H1 (cell line): ENCODE measurements at regions not wholly inside any gene's neighbourhood (a gene's known extent, or its start where the extent isn't known, plus 50 kb on each side); places are given as distances from the start of the nearest gene placed in this dataset.

Source experiments
- CTCF ChIA-PET: fragments of 300-600 bp; sonication (Branson Sonifier 250); formaldehyde crosslinking; loops from one replicate; lab custom pipeline; 2021; ENCODE audit not compliant: partially characterized antibody; lab: Charles Lee
- POLR2A ChIA-PET: fragments of 300-600 bp; sonication (Branson Sonifier 250); formaldehyde crosslinking; loops from one replicate; lab custom pipeline; 2021; ENCODE audit warnings: inconsistent platforms; ENCODE audit not compliant: partially characterized antibody; lab: Charles Lee
- DNase-seq, 2 experiments: peaks; one replicate each; pipeline versions ENCODE4 v3.0.0 to v3.0.0-alpha.2; 2010 to 2022; ENCODE audit warnings: low spot score in 2 of 2, low read depth in 1 of 2, mixed read lengths in 1 of 2
- FAIRE-seq: peaks from 2 replicates; lab custom pipeline; 2011; peaks lifted over from hg19 to GRCh38; lab: Jason Lieb, UNC
- H2AFZ ChIP-seq: 2 replicates; pipeline ENCODE4 v1.8.1; 2012; ENCODE audit warnings: low read length, inconsistent platforms
- H2AK5ac ChIP-seq: 2 replicates; pipeline ENCODE4 v1.6.1; 2013; ENCODE audit warnings: low read depth, low read length
- H2BK120ac ChIP-seq: replicated peaks from 2 replicates; pipeline ENCODE3; 2013; ENCODE audit warnings: low read depth, low read length, inconsistent platforms
- H2BK12ac ChIP-seq: 2 replicates; pipeline ENCODE4 v1.6.1; 2013; ENCODE audit warnings: low read depth, low read length
- H2BK15ac ChIP-seq: 2 replicates; pipeline ENCODE4 v1.6.1; 2013; ENCODE audit warnings: low read length
- H2BK20ac ChIP-seq: 2 replicates; pipeline ENCODE4 v1.6.1; 2013; ENCODE audit warnings: low read length
- H2BK5ac ChIP-seq: 2 replicates; pipeline ENCODE4 v1.6.1; 2013; ENCODE audit warnings: low read depth, low read length
- H3K14ac ChIP-seq: 2 replicates; pipeline ENCODE4 v1.6.1; 2013; ENCODE audit warnings: inconsistent platforms; ENCODE audit not compliant: insufficient read length
- H3K18ac ChIP-seq: 2 replicates; pipeline ENCODE4 v1.6.1; 2013; ENCODE audit warnings: low read length; ENCODE audit errors: extremely low read depth
- H3K23ac ChIP-seq: 2 replicates; pipeline ENCODE4 v1.6.1; 2013; ENCODE audit warnings: inconsistent platforms; ENCODE audit not compliant: insufficient read length
- H3K23me2 ChIP-seq: 2 replicates; pipeline ENCODE4 v1.6.1; 2013; ENCODE audit warnings: low read depth, low read length
- H3K27ac ChIP-seq: 2 replicates; pipeline ENCODE4 v1.6.1; 2011; ENCODE audit warnings: low read depth, low read length, inconsistent platforms
- H3K27me3 ChIP-seq, 4 experiments: replicated peaks in 1 of 4; 1 replicate in 1 of 4; 2 replicates in 3 of 4; pipeline versions ENCODE4 v1.6.1 to v1.8.1; 2011 to 2013; ENCODE audit warnings: low read length in 3 of 4, mild to moderate bottlenecking in 3 of 4, inconsistent platforms in 2 of 4, mixed read lengths in 2 of 4, moderate library complexity in 1 of 4; ENCODE audit not compliant: control insufficient read depth in 3 of 4, insufficient read depth in 3 of 4; ENCODE audit errors: extremely low read depth in 1 of 4
- H3K36me3 ChIP-seq, 4 experiments: 2 replicates each; pipeline versions ENCODE4 v1.6.1 to v1.8.1; 2011 to 2013; ENCODE audit warnings: mild to moderate bottlenecking in 4 of 4, low read length in 3 of 4, moderate library complexity in 2 of 4, control low read depth in 1 of 4, inconsistent platforms in 1 of 4; ENCODE audit not compliant: insufficient read depth in 4 of 4, control insufficient read depth in 2 of 4
- H3K4ac ChIP-seq: replicated peaks from 2 replicates; pipeline ENCODE3; 2013; ENCODE audit warnings: low read length, low read depth, mixed read lengths, inconsistent platforms; ENCODE audit not compliant: insufficient read length
- H3K4me1 ChIP-seq, 4 experiments: replicated peaks in 1 of 4; 1 replicate in 1 of 4; 2 replicates in 3 of 4; pipeline versions ENCODE4 v1.6.1 to v1.8.1; 2011 to 2013; ENCODE audit warnings: low read length in 3 of 4, inconsistent platforms in 2 of 4, mixed read lengths in 1 of 4; ENCODE audit not compliant: insufficient read depth in 4 of 4, control insufficient read depth in 3 of 4
- H3K4me2 ChIP-seq, 2 experiments: 2 replicates each; pipeline versions ENCODE4 v1.6.1 to v1.8.1; 2011 to 2013; ENCODE audit warnings: low read depth in 2 of 2, low read length in 2 of 2, control low read depth in 1 of 2, inconsistent platforms in 1 of 2, mild to moderate bottlenecking in 1 of 2; ENCODE audit not compliant: insufficient read depth in 1 of 2
- H3K4me3 ChIP-seq, 4 experiments: fragments of 200-600, 300-600 bp in 1 of 4; sonication (generic), shearing (Covaris generic), sonication (Bioruptor Twin) in 1 of 4; 2 replicates each; pipeline versions ENCODE4 v1.5.1 to v1.8.1; 2011 to 2016; ENCODE audit warnings: low read length in 4 of 4, low read depth in 3 of 4, control low read depth in 2 of 4, inconsistent platforms in 2 of 4, mild to moderate bottlenecking in 2 of 4, mixed read lengths in 1 of 4, moderate library complexity in 1 of 4; ENCODE audit not compliant: insufficient read depth in 2 of 4; ENCODE audit errors: extremely low read depth in 1 of 4
- H3K56ac ChIP-seq: replicated peaks from 2 replicates; pipeline ENCODE3; 2013; ENCODE audit warnings: low read depth, mild to moderate bottlenecking, mixed read lengths, low read length, inconsistent platforms; ENCODE audit not compliant: insufficient read length
- H3K79me1 ChIP-seq: 2 replicates; pipeline ENCODE4 v1.6.1; 2013; ENCODE audit warnings: low read depth, low read length, control low read depth
- H3K79me2 ChIP-seq, 2 experiments: 2 replicates each; pipeline versions ENCODE4 v1.6.1 to v1.8.1; 2012 to 2013; ENCODE audit warnings: low read length in 2 of 2, mild to moderate bottlenecking in 2 of 2, inconsistent platforms in 1 of 2; ENCODE audit not compliant: insufficient read depth in 2 of 2, control insufficient read depth in 1 of 2
- H3K9ac ChIP-seq, 4 experiments: replicated peaks in 1 of 4; 1 replicate in 1 of 4; 2 replicates in 3 of 4; pipeline versions ENCODE4 v1.6.1 to v1.8.1; 2011 to 2013; ENCODE audit warnings: low read depth in 3 of 4, low read length in 3 of 4, control low read depth in 2 of 4, mild to moderate bottlenecking in 2 of 4, moderate library complexity in 2 of 4, inconsistent platforms in 1 of 4; ENCODE audit errors: extremely low read depth in 1 of 4
- H3K9me3 ChIP-seq, 2 experiments: 2 replicates each; pipeline versions ENCODE4 v1.6.1 to v1.8.1; 2012 to 2013; ENCODE audit warnings: mild to moderate bottlenecking in 2 of 2, moderate library complexity in 2 of 2, control low read depth in 1 of 2, inconsistent platforms in 1 of 2, low read depth in 1 of 2, low read length in 1 of 2, mixed read lengths in 1 of 2; ENCODE audit not compliant: insufficient read depth in 2 of 2
- H4K20me1 ChIP-seq, 2 experiments: replicated peaks in 1 of 2; 2 replicates each; pipeline versions ENCODE3 to v1.8.1; 2011 to 2013; ENCODE audit warnings: inconsistent platforms in 2 of 2, low read length in 2 of 2, mild to moderate bottlenecking in 1 of 2; ENCODE audit not compliant: insufficient read depth in 2 of 2, control insufficient read depth in 1 of 2
- H4K5ac ChIP-seq: 2 replicates; pipeline ENCODE4 v1.6.1; 2013; ENCODE audit warnings: low read length, low read depth, mixed read lengths, inconsistent platforms; ENCODE audit not compliant: insufficient read length
- H4K8ac ChIP-seq: 2 replicates; pipeline ENCODE4 v1.8.0; 2013; ENCODE audit warnings: mild to moderate bottlenecking, moderate library complexity, low read length, inconsistent platforms; ENCODE audit not compliant: insufficient read depth; ENCODE audit errors: extremely low read depth
- H4K91ac ChIP-seq: replicated peaks from 2 replicates; pipeline ENCODE3; 2013; ENCODE audit warnings: low read length, mixed read lengths, inconsistent platforms; ENCODE audit not compliant: insufficient read length
- CEBPB ChIP-seq: IDR thresholded peaks from 2 replicates; pipeline ENCODE4 v1.6.1; 2012; ENCODE audit warnings: low read depth, low read length
- JUN ChIP-seq: IDR thresholded peaks from 2 replicates; pipeline ENCODE4 v1.6.1; 2011; ENCODE audit warnings: low read depth, mild to moderate bottlenecking, improper control_type of control experiment, low read length
- JUND ChIP-seq: IDR thresholded peaks from 2 replicates; pipeline ENCODE4 v1.6.1; 2011; ENCODE audit warnings: mild to moderate bottlenecking, improper control_type of control experiment, low read length
- PHF8 ChIP-seq: fragments of 200-600 bp; sonication (generic); conservative IDR thresholded peaks from 2 replicates; pipeline ENCODE4 v1.7.1; 2012; ENCODE audit warnings: low read depth, mild to moderate bottlenecking, inconsistent platforms, low read length, moderate library complexity
- WGBS, 2 experiments: shearing (Covaris generic) in 1 of 2; methylation state at CpG; one replicate each; pipeline versions ENCODE4 v1.1.6 to v1.1.7; 2013 to 2015; ENCODE audit warnings: low lambda C conversion rate in 2 of 2, mixed read lengths in 2 of 2, inconsistent platforms in 1 of 2, low coverage in 1 of 2, missing lambda C conversion rate in 1 of 2; ENCODE audit not compliant: insufficient replicate concordance in 2 of 2, insufficient coverage in 1 of 2, insufficient read length in 1 of 2; ENCODE audit errors: extremely low coverage in 1 of 2, missing lambda C conversion rate in 1 of 2; 5-methylcytosine and 5-hydroxymethylcytosine counted together
- TF ChIP-seq, protein P1 (sequence below): IDR thresholded peaks from 2 replicates; pipeline ENCODE4 v1.6.1; 2011; ENCODE audit warnings: low read depth, mild to moderate bottlenecking, low read length; ENCODE audit not compliant: insufficient read depth

DNA sequence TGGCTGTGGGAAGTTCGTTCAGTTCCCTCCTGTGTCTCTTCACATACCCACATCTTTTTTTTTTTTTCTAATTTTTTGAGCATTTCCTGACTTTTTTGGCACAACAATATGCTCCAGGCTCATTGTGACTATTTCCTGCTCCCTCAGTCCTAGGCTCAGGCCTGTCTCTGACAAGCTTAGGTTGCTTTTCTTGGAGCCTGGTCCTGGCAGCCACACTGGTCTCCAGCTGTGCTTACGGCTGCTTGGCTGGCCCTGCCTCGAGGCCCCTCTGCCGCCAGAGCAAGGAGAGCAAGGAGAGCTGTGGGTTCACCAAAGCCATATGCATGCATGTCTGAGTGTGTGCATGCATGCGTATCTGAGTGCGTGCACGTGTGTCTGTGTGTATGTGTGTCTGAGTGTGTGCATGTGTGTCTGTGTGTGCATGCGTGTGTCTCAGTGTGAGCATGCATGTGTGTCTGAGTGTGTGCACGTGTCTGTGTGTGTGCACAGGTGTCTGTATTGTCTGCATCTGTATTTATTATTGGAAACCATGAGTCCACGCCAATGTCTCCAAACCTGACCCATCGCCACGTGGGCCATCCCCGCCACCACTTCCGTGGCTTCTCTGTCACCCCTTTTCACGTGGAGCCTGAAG, 766.1 kb upstream of the SALL3 start:
- no peak overlapping the region for H3K4ac ChIP-seq
- H3K23ac ChIP-seq = no peak overlapping the region

More for the DNA sequence above, 766.1 kb upstream of the SALL3 start:
- H3K18ac ChIP-seq = no peak overlapping the region
- H3K4me2 ChIP-seq = no peak overlapping the region
- no peak overlapping the region for H3K56ac ChIP-seq
- WGBS, 2 experiments = 88% methylated on average over 15 of the region's 15 CpGs; no CpG with 5 or more reads in 1 of the 2 experiments
- no peak overlapping the region for H3K4me3 ChIP-seq
- no peaks in the 10 kb centered on the region for H3K9me3 ChIP-seq
- H4K20me1 ChIP-seq = no peaks in the 10 kb centered on the region
- H4K5ac ChIP-seq = no peak overlapping the region
- FAIRE-seq = no peak
- no peaks in the 10 kb centered on the region for H3K79me2 ChIP-seq
- no peaks in the 10 kb centered on the region for H3K36me3 ChIP-seq
- no peak overlapping the region for H3K27ac ChIP-seq
- H2BK20ac ChIP-seq = no peak overlapping the region
- no peak overlapping the region for H2AFZ ChIP-seq
- no peak overlapping the region for H3K9ac ChIP-seq
- ChIA-PET CTCF (interaction anchor here (1.4 kb wide), 1 partner anchor 15 kb away, joined by 4 read pairs; no protein-coding TSS in a partner anchor), POLR2A (no interaction called here)
- H2BK120ac ChIP-seq = no peak overlapping the region
- H2BK15ac ChIP-seq = no peak overlapping the region
- H3K27me3 ChIP-seq = no peaks in the 10 kb centered on the region
- no peak overlapping the region for H2BK12ac ChIP-seq
- no peaks in the 10 kb centered on the region for H3K23me2 ChIP-seq
- no peak for DNase-seq
- no peaks in the 10 kb centered on the region for H3K79me1 ChIP-seq
- H4K8ac ChIP-seq = no peak overlapping the region
- TF ChIP-seq CEBPB (no peak), JUN (no peak), JUND (no peak), PHF8 (no peak)
- TF ChIP-seq, protein P1, sequence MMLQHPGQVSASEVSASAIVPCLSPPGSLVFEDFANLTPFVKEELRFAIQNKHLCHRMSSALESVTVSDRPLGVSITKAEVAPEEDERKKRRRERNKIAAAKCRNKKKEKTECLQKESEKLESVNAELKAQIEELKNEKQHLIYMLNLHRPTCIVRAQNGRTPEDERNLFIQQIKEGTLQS = no peak
- TF ChIP-seq, all 59 proteins: peak for 0
- Histone ChIP-seq H2BK5ac (no peak overlapping the region), H3K14ac (no peak overlapping the region), H4K91ac (no peak overlapping the region), H2AK5ac (peak overlapping the region; percentile 91), H3K4me1 (no peaks in the 10 kb centered on the region)
